ENCODE measurements at regions not wholly inside any gene's neighbourhood (a gene's known extent, or its start where the extent isn't known, plus 50 kb on each side); places are given as distances from the start of the nearest gene placed in this dataset.
A peak's percentile ranks its signal among the peaks of the same experiment; 100 is the strongest.

DNA sequence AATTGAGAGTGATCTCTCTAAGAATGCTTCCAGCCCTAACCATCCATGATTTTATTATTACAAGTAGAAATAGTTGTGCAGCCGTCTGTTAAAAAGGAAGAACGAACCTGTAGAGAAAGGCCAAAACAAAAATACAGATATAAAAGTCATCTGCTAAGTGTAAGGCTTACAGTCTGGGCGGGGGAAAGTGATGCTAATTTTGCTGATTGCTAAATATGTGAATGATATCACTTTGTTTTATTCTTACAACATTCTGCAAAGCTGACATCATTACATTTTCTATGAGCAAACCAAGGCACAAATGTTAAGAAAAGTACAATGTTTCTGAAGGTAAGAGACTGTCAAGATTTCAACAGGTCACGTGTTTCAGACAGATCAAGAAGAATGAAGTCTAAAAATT, 101.5 kb upstream of the RAP1B start:
- no peaks in the 10 kb centered on the region for H3K9me3 ChIP-seq
- H3K27me3 ChIP-seq, result no peaks in the 10 kb centered on the region
- no peak for DNase-seq
- H3K27ac ChIP-seq, result no peak overlapping the region
- H3K36me3 ChIP-seq (replicated peaks in 1 of 2; ENCODE audit: insufficient read depth in 1 of 2, low read depth in 2 of 2), result no peaks in the 10 kb centered on the region
- no peak overlapping the region for H3K4me3 ChIP-seq
- H3K4me1 ChIP-seq, result no peaks in the 10 kb centered on the region
- no peak for ATAC-seq
- intact Hi-C loops (cut with DNase I), result no loop called here
- WGBS, 2 donors, result 71 to 75% methylated on average over 4 of the region's 4 CpGs
- no peak for TF ChIP-seq POLR2A (IDR thresholded peaks at IDR 0.05)
- TF ChIP-seq, protein P1, sequence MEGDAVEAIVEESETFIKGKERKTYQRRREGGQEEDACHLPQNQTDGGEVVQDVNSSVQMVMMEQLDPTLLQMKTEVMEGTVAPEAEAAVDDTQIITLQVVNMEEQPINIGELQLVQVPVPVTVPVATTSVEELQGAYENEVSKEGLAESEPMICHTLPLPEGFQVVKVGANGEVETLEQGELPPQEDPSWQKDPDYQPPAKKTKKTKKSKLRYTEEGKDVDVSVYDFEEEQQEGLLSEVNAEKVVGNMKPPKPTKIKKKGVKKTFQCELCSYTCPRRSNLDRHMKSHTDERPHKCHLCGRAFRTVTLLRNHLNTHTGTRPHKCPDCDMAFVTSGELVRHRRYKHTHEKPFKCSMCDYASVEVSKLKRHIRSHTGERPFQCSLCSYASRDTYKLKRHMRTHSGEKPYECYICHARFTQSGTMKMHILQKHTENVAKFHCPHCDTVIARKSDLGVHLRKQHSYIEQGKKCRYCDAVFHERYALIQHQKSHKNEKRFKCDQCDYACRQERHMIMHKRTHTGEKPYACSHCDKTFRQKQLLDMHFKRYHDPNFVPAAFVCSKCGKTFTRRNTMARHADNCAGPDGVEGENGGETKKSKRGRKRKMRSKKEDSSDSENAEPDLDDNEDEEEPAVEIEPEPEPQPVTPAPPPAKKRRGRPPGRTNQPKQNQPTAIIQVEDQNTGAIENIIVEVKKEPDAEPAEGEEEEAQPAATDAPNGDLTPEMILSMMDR (IDR thresholded peaks at IDR 0.05), result no peak

DNA sequence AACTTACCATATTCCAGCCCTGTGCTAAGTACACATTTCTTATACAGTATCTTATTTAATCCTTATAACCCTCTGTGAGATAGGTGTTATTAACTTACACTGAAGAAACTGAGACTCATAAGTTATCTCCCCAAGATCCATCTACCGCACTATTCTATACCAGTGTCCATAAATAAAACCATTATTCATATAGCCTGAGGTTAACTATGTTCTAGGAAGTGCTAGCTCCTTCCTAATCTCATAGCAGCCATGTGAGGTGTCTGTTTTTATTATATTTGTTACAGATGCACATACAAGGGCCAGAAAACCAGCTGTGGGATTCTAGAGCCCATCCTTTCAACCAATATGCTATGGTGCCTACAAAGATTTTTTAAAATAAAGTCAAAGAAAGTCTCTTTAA, 100.3 kb upstream of the RAP1B start:
- TF ChIP-seq, protein P1 (IDR thresholded peaks at IDR 0.05), result no peak
- Histone ChIP-seq H3K4me3 (no peak overlapping the region), H3K27ac (no peak overlapping the region), H3K4me1 (no peaks in the 10 kb centered on the region), H3K36me3 (replicated peaks in 1 of 2; ENCODE audit: insufficient read depth in 1 of 2, low read depth in 2 of 2) (no peaks in the 10 kb centered on the region), H3K27me3 (no peaks in the 10 kb centered on the region), H3K9me3 (no peaks in the 10 kb centered on the region)
- DNase-seq (no peak), ATAC-seq (no peak)
- intact Hi-C loops (cut with DNase I), result no loop called here
- 84 to 94% methylated on average over 1 of the region's 1 CpG for WGBS, 2 donors

DNA sequence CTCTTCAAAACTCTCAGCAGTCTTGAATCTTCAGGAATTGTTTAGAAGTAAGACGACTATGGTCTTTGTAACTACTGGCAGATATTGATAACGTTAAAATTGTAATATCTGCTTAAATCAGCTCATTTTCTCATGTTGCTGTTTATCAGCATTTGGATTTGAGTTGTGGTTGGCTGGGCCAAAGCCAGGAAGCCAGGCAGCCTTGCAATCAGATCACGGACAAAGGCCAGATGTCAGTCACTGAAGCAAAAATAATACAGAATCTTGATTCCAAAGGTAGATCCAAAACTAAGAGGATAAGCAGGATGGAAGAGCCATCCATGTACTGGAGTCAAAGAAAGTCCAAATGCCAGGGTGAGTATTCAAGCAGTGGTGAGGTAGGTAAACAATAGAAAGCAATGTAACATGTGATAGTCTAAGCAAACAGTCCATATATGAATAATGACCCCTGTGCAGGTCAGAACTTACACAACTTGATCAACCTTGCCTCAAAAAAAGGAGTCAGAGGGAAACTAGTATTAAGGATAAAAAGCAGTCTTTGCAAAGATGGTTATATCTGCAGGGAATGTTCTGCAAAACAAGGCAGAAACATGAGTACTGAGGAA, 95.8 kb upstream of the RAP1B start:
- 61 to 68% methylated on average over 3 of the region's 3 CpGs for WGBS, 2 donors
- intact Hi-C loops (cut with DNase I), result no loop called here
- no peak overlapping the region for H3K27ac ChIP-seq
- H3K36me3 ChIP-seq (replicated peaks in 1 of 2; ENCODE audit: insufficient read depth in 1 of 2, low read depth in 2 of 2), result no peaks in the 10 kb centered on the region
- no peak for TF ChIP-seq POLR2A (IDR thresholded peaks at IDR 0.05)
- TF ChIP-seq, protein P1 (IDR thresholded peaks at IDR 0.05), result no peak
- H3K27me3 ChIP-seq, result no peaks in the 10 kb centered on the region
- H3K4me1 ChIP-seq, result no peaks in the 10 kb centered on the region
- no peak overlapping the region for H3K4me3 ChIP-seq
- ATAC-seq, result no peak
- DNase-seq, result no peak
- no peaks in the 10 kb centered on the region for H3K9me3 ChIP-seq

DNA sequence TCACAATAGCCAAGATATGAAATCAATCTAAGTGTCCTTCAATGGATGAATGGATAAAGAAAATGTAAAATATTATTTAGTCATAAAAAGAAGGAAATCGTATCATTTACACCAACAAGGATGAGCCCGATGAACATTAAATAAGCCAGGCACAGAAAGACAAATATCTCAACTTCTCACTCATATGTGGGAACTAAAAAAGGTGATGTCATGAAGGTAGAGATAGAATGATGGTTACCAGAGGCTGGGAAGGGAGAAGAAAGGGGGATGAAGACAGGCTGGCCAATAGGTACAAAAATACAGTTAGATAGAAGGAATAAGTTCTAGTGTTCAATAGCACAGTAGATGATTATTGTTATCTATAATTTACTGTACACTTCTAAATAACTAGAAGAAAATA, 94.9 kb upstream of the RAP1B start:
- no peak overlapping the region for H3K4me3 ChIP-seq
- no peak overlapping the region for H3K27ac ChIP-seq
- 84 to 85% methylated on average over 2 of the region's 2 CpGs for WGBS, 2 donors
- H3K9me3 ChIP-seq, result no peaks in the 10 kb centered on the region
- DNase-seq (no peak), ATAC-seq (no peak)
- TF ChIP-seq, protein P1 (IDR thresholded peaks at IDR 0.05), result no peak
- TF ChIP-seq POLR2A (IDR thresholded peaks at IDR 0.05), result no peak
- intact Hi-C loops (cut with DNase I), result no loop called here
- H3K4me1 ChIP-seq, result no peaks in the 10 kb centered on the region
- H3K27me3 ChIP-seq, result no peaks in the 10 kb centered on the region
- H3K36me3 ChIP-seq (replicated peaks in 1 of 2; ENCODE audit: insufficient read depth in 1 of 2, low read depth in 2 of 2), result no peaks in the 10 kb centered on the region

DNA sequence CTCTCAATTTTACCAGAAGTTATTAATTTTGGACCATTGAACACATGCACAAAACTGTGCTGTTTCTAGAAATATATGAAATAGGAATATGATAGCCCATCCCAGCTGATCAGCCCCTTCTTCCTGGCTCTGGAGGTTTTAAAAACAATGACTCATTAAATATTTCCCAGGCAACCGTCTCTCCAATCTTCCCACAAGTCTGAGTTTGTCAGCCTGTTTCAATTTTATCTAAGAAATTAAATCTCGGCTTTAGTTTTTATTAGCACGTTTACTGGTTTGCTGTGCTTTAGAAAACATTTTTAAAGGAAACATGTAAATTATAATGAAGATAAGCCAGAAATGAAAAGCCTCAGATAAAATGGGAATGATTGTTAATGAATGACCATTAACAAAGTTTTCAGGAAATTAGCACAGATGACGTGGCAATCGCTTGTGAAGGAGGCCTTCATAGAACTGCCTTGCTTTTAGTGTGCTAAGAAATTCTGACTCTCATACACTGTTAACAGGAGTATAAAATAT, 89.3 kb upstream of the RAP1B start:
- intact Hi-C loops (cut with DNase I), result no loop called here
- Histone ChIP-seq H3K27ac (peak overlapping the region in 1 of 4 donors; percentile 19), H3K27me3 (no peaks in the 10 kb centered on the region), H3K4me1 (no peaks in the 10 kb centered on the region), H3K4me3 (no peak overlapping the region), H3K36me3 (replicated peaks in 1 of 2; ENCODE audit: insufficient read depth in 1 of 2, low read depth in 2 of 2) (no peaks in the 10 kb centered on the region), H3K9me3 (peaks cover 0 to 2% (median 0%) of the 10 kb centered on the region in 3 donors)
- ATAC-seq (peak; percentile 35), DNase-seq (no peak)
- TF ChIP-seq, protein P1 (IDR thresholded peaks at IDR 0.05), result no peak
- TF ChIP-seq POLR2A (IDR thresholded peaks at IDR 0.05), result no peak
- 39 to 44% methylated on average over 5 of the region's 5 CpGs for WGBS, 2 donors

All from body of pancreas (tissue), 4 donors.